ENCODE measurements at regions not wholly inside any gene's neighbourhood (a gene's known extent, or its start where the extent isn't known, plus 50 kb on each side); places are given as distances from the start of the nearest gene placed in this dataset.

- CTCF ChIA-PET (ENCODE audit: partially characterized antibody), result no interaction called here
- Histone ChIP-seq H3K23ac (ENCODE audit: insufficient read length) (no peak overlapping the region), H3K9ac (replicated peaks in 1 of 4; ENCODE audit: extremely low read depth in 1 of 4, low read depth in 3 of 4, low read length in 3 of 4) (no peak overlapping the region)
Observed at GRCh38 chr2:193668557-193669323, 1474.0 kb upstream of the TMEFF2 start.

More at GRCh38 chr2:193668557-193669323, 1474.0 kb upstream of the TMEFF2 start:
- Histone ChIP-seq H2BK5ac (ENCODE audit: low read depth, low read length) (no peak overlapping the region), H3K27ac (ENCODE audit: low read depth, low read length) (no peak overlapping the region), H2BK120ac (replicated peaks; ENCODE audit: low read depth, low read length) (no peak overlapping the region), H4K5ac (ENCODE audit: insufficient read length, low read depth, low read length) (no peak overlapping the region), H4K91ac (replicated peaks; ENCODE audit: insufficient read length, low read length) (no peak overlapping the region), H3K27me3 (replicated peaks in 1 of 4; ENCODE audit: control insufficient read depth in 3 of 4, extremely low read depth in 1 of 4, insufficient read depth in 3 of 4, low read length in 3 of 4) (no peaks in the 10 kb centered on the region), H3K18ac (ENCODE audit: extremely low read depth, low read length) (no peak overlapping the region), H3K36me3 (ENCODE audit: control insufficient read depth in 2 of 4, insufficient read depth in 4 of 4, low read length in 3 of 4) (no peaks in the 10 kb centered on the region), H3K4me1 (replicated peaks in 1 of 4; ENCODE audit: control insufficient read depth in 3 of 4, insufficient read depth in 4 of 4, low read length in 3 of 4) (no peaks in the 10 kb centered on the region), H3K56ac (replicated peaks; ENCODE audit: insufficient read length, low read depth, low read length) (no peak overlapping the region), H3K4me3 (ENCODE audit: extremely low read depth in 1 of 4, insufficient read depth in 2 of 4, low read depth in 3 of 4, low read length in 4 of 4) (no peak overlapping the region), H3K4me2 (ENCODE audit: insufficient read depth in 1 of 2, low read depth in 2 of 2, low read length in 2 of 2) (no peak overlapping the region), H2BK20ac (ENCODE audit: low read length) (no peak overlapping the region), H2AFZ (ENCODE audit: low read length) (no peak overlapping the region), H3K79me2 (ENCODE audit: control insufficient read depth in 1 of 2, insufficient read depth in 2 of 2, low read length in 2 of 2) (no peaks in the 10 kb centered on the region), H3K79me1 (ENCODE audit: low read depth, low read length) (no peaks in the 10 kb centered on the region), H3K14ac (ENCODE audit: insufficient read length) (no peak overlapping the region), H4K20me1 (replicated peaks in 1 of 2; ENCODE audit: control insufficient read depth in 1 of 2, insufficient read depth in 2 of 2, low read length in 2 of 2) (no peaks in the 10 kb centered on the region), H4K8ac (ENCODE audit: extremely low read depth, insufficient read depth, low read length) (no peak overlapping the region), H2AK5ac (ENCODE audit: low read depth, low read length) (no peak overlapping the region), H2BK12ac (ENCODE audit: low read depth, low read length) (no peak overlapping the region), H3K4ac (replicated peaks; ENCODE audit: insufficient read length, low read depth, low read length) (no peak overlapping the region), H3K23me2 (ENCODE audit: low read depth, low read length) (no peaks in the 10 kb centered on the region), H2BK15ac (ENCODE audit: low read length) (no peak overlapping the region), H3K9me3 (ENCODE audit: insufficient read depth in 2 of 2, low read depth in 1 of 2, low read length in 1 of 2) (no peaks in the 10 kb centered on the region)
- POLR2A ChIA-PET (ENCODE audit: partially characterized antibody), result no interaction called here
- 92% methylated on average over 4 of the region's 4 CpGs; no CpG with 5 or more reads in 1 of the 2 experiments for WGBS, 2 experiments (ENCODE audit: extremely low coverage in 1 of 2, insufficient coverage in 1 of 2, insufficient read length in 1 of 2, insufficient replicate concordance in 2 of 2, low coverage in 1 of 2, low lambda C conversion rate in 2 of 2, missing lambda C conversion rate in 1 of 2)
- DNase-seq (ENCODE audit: low read depth in 1 of 2, low spot score in 2 of 2) (no peak), FAIRE-seq (no peak)
- TF ChIP-seq RXRA (IDR thresholded peaks at IDR 0.05; ENCODE audit: insufficient read depth, low read depth, low read length) (no peak), BRCA1 (IDR thresholded peaks at IDR 0.05; ENCODE audit: low read depth, low read length) (no peak), PHF8 (conservative IDR thresholded peaks at IDR 0.05; ENCODE audit: low read depth, low read length) (no peak), SP2 (IDR thresholded peaks at IDR 0.05; ENCODE audit: low read length) (no peak), POU5F1 (IDR thresholded peaks at IDR 0.05; ENCODE audit: low read depth, low read length) (no peak)
